Heart left ventricle (tissue), 16 donors: ENCODE measurements at regions not wholly inside any gene's neighbourhood (a gene's known extent, or its start where the extent isn't known, plus 50 kb on each side); places are given as distances from the start of the nearest gene placed in this dataset.
A peak's percentile ranks its signal among the peaks of the same experiment; 100 is the strongest.
"Not testable (repeated sequence)": the region's sequence is repeated elsewhere in the genome, so short reads cannot be mapped to it uniquely, and the experiment has no call there.

Experiments used
- ATAC-seq, 4 donors: fragments of 200-7000 bp; cut with Tn5 transposase; one replicate each; pipeline ENCODE4 v1.9.1; 2020 to 2022; ENCODE audit warnings: moderate library complexity in 4 of 4, mild to moderate bottlenecking in 3 of 4, moderate number of reproducible peaks in 1 of 4
- DNase-seq, 5 donors: peaks; one replicate each; pipeline ENCODE4 v3.0.0-alpha.2; 2020
- H3K27ac ChIP-seq, 12 donors: fragments of 200-600 bp; sonication (generic) in 4 of 12; one replicate each; pipeline versions ENCODE4 v1.5.0 to v1.8.0; 2016 to 2022; ENCODE audit warnings: mild to moderate bottlenecking in 2 of 12
- H3K27me3 ChIP-seq, 9 donors: fragments of 200-600 bp; sonication (generic) in 2 of 9; one replicate each; pipeline versions ENCODE4 v1.5.1 to v1.8.0; 2016 to 2022; ENCODE audit warnings: mild to moderate bottlenecking in 3 of 9
- H3K36me3 ChIP-seq, 9 donors: fragments of 200-600 bp; sonication (generic) in 2 of 9; one replicate each; pipeline versions ENCODE4 v1.5.0 to v1.8.0; 2018 to 2022; ENCODE audit warnings: mild to moderate bottlenecking in 2 of 9
- H3K4me1 ChIP-seq, 12 donors: fragments of 200-600 bp; sonication (generic) in 4 of 12; one replicate each; pipeline versions ENCODE4 v1.5.0 to v1.8.0; 2016 to 2022; ENCODE audit warnings: mild to moderate bottlenecking in 3 of 12
- H3K4me3 ChIP-seq, 12 donors: fragments of 200-600 bp; sonication (generic) in 4 of 12; one replicate each; pipeline versions ENCODE4 v1.5.0 to v1.8.0; 2017 to 2022; ENCODE audit warnings: mild to moderate bottlenecking in 9 of 12, moderate library complexity in 4 of 12
- H3K9me3 ChIP-seq, 12 donors: fragments of 200-600 bp; sonication (generic) in 4 of 12; one replicate each; pipeline versions ENCODE4 v1.5.0 to v1.8.0; 2016 to 2022; ENCODE audit warnings: mild to moderate bottlenecking in 1 of 12
- POLR2A ChIP-seq, 2 donors: fragments of 450-650 bp; IDR thresholded peaks; one replicate each; pipeline ENCODE4 v1.6.1; 2017; ENCODE audit warnings: antibody characterized with exemption in 2 of 2, mild to moderate bottlenecking in 2 of 2, moderate library complexity in 2 of 2
- WGBS, 4 donors: extraction: QIAGEN DNeasy Blood & Tissue Kit in 2 of 4; methylation state at CpG; one replicate each; pipeline versions ENCODE4 v1.1.5 to v1.1.7; 2013 to 2018; 5-methylcytosine and 5-hydroxymethylcytosine counted together
- intact Hi-C, 10 donors: fragments of 100-400 bp; cut with DNase I; formaldehyde crosslinking; loops; one replicate each; pipeline versions ENCODE4 v1.11.1 to v1.14.2; 2022
- TF ChIP-seq, protein P1 (sequence below), 12 donors: fragments of 200-600 bp; sonication (generic) in 4 of 12; IDR thresholded peaks; one replicate each; pipeline versions ENCODE4 v1.5.0 to v1.8.0; 2018 to 2022; ENCODE audit warnings: antibody characterized with exemption in 12 of 12, mild to moderate bottlenecking in 5 of 12
- donor health status: ischemic (EF 13 %, LVEDD 7.1; RV severe dilation, severe dysfunction).
- donor health status: healthy with polysubstance abuse.
- donor health status: DM: no; HTN: yes; CAD: no.
- donor health status: DM: no; HTN: no; CAD: no.
- donor health status: ischemic (EF 25% LVEDD 6.9; RV normal size, moderate dysfunction).
- donor health status: ischemic (EF 25% LVEDD 5.7; RV mildly dilated, moderate dysfunction).
- donor health status: healthy.
- donor health status: DM: yes; HTN: yes; CAD: no.
- donor health status: ischemic (EF 35%, LVEDD 5.7; RV mildly dilated, moderate dysfunction).
- donor health status: nonischemic (EF 11% LVEDD 7.7; RV severe dilation, severe dysfunction).
- donor health status: DM: yes; HTN: yes; CAD: no.
- donor health status: PGD.
- donor health status: ischemic (EF 29% LVEDD 5.4; RV normal size, mild dysfunction).
- donor health status: nonischemic (EF 23%, LVEDD 6.1; RV moderate dilation, normal function).

DNA sequence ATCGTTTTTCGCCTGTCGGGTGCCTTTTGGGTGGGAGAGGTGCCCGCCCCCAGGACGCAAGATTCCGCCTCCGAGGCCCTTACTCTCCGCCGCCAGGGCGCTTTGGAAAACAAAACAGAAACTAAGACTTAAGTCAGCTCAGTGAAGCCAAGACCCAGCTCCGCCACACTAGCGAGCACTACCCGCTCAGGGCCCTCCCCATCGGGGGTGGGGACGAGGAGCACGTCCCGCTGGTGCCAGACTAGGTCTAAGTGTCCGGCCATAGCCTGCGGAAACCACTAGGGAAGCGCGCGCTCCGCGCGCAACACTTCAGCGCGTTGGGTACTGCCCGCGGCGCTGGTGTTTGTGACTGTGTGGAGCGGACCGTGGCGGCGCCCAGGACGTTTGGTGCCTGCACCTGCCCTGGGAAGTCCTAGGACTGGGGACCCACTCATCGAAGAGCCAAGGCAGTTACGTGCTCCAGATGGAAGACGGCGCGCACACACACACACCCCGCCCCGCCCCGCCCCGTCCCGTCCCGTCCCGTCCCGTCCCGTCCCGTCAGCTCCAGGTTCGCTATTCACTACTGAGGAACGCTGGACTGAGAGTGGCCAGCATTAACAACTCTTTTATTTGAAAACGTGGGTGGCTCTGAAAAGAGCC, 57.6 kb upstream of the BOLA1 start:
- H3K9me3 ChIP-seq, DNase-seq, H3K36me3 ChIP-seq, H3K27me3 ChIP-seq, H3K4me3 ChIP-seq, H3K27ac ChIP-seq, intact Hi-C loops: not testable (repeated sequence)
- H3K4me1 ChIP-seq: peaks cover 0 to 31% (median 22%) of the 10 kb centered on the region in 12 donors
- ATAC-seq: peak; percentile 72 to 79 (median 75)
- no CpG with 5 or more reads among the region's 53 CpGs for WGBS, 4 donors

DNA sequence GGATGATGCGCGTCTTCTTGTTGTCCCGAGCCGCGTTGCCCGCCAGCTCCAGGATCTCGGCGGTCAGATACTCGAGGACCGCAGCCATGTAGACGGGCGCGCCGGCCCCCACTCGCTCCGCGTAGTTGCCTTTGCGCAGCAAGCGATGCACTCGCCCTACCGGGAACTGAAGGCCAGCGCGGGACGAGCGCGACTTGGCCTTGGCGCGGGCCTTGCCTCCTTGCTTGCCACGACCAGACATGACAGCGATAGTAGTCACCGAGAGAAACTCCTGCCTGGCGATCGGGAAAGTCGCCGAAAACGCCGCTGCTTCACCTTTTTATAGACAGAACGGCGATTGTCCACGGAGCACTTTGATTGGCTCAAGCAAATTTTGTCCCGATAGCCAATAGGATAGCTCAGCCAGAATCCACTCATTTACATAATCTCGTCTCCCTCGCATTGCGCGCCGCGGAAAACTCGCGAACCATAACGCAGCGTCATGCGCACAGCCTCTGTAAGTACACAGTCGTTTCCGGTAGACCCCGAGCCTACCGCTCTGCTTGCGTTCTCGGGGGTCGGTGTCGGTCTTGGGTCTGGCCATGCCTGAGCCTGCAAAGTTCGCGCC, 56.8 kb upstream of the BOLA1 start:
- intact Hi-C loops: not testable (repeated sequence)

DNA sequence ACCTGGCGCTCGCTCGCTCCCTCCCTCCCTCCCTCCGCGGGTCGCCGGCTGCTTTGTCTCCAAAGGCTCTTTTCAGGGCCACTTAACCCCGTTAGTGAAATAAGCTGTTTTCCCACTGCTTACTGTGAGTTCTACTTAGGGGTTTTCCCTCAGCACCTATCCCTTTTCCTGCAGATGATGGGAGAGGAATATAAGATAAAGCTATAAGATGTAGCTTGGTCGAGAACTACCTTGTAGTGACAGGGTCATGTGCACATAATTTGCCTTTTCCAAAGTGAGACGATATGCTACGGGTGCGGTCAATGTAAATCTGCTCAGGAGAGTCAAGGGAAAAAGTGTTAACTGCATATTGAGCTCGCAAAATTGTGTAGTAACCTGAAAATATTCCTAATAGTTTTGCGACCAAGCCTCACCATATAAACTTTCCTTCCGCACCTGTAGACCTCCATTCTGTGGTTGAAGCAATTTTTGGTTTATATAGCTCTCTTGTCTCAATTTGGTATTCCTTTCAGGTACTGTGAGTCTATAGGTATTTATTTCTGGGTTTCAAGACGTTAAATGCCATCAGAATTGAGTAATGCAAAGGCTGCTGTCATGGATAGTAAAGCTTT, 55.8 kb upstream of the BOLA1 start:
- Histone ChIP-seq H3K36me3 (peaks cover 0 to 7% (median 0%) of the 10 kb centered on the region in 9 donors), H3K4me1 (peaks cover 0 to 50% (median 25%) of the 10 kb centered on the region in 12 donors), H3K27me3 (no peaks in the 10 kb centered on the region), H3K4me3 (peak overlapping the region; percentile 32 to 68 (median 56)), H3K9me3 (no peaks in the 10 kb centered on the region), H3K27ac (peak overlapping the region in 11 of 12 donors; percentile 31 to 83 (median 67))
- DNase-seq (no peak), ATAC-seq (no peak)
- 3 to 8% (median 7%) methylated on average over 11 to 16 of the region's 16 CpGs for WGBS, 4 donors
- intact Hi-C loops: no loop called here
- TF ChIP-seq, protein P1, sequence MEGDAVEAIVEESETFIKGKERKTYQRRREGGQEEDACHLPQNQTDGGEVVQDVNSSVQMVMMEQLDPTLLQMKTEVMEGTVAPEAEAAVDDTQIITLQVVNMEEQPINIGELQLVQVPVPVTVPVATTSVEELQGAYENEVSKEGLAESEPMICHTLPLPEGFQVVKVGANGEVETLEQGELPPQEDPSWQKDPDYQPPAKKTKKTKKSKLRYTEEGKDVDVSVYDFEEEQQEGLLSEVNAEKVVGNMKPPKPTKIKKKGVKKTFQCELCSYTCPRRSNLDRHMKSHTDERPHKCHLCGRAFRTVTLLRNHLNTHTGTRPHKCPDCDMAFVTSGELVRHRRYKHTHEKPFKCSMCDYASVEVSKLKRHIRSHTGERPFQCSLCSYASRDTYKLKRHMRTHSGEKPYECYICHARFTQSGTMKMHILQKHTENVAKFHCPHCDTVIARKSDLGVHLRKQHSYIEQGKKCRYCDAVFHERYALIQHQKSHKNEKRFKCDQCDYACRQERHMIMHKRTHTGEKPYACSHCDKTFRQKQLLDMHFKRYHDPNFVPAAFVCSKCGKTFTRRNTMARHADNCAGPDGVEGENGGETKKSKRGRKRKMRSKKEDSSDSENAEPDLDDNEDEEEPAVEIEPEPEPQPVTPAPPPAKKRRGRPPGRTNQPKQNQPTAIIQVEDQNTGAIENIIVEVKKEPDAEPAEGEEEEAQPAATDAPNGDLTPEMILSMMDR (IDR thresholded peaks at IDR 0.05): no peak
- no peak for TF ChIP-seq POLR2A (IDR thresholded peaks at IDR 0.05)

More for the DNA sequence above, 56.8 kb upstream of the BOLA1 start:
- DNase-seq, H3K27ac ChIP-seq, H3K4me3 ChIP-seq, H3K36me3 ChIP-seq, H3K9me3 ChIP-seq, H3K27me3 ChIP-seq: not testable (repeated sequence)
- ATAC-seq: peak; percentile 86 to 90 (median 89)
- peaks cover 0 to 40% (median 22%) of the 10 kb centered on the region in 12 donors for H3K4me1 ChIP-seq
- no CpG with 5 or more reads among the region's 62 CpGs for WGBS, 4 donors

DNA sequence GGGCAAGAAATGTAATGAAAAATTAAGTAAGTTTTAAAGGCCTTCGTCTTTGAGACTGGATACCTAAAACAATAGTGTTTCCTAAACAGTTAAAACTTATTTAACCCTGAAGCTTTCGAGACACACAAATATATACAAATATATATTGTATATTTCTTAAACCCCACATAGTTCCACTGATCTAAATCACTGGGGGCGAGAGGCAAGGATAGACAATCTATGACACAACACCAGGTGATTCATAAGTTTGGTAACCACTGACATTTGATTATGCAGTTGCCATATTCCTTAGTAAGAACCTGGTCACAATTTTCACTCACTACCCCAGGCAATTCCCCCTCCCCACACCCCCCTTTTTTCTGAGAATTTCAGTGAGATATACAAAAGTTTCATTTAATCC, 55.3 kb upstream of the BOLA1 start:
- WGBS, 4 donors: 56 to 69% (median 59%) methylated on average over 3 of the region's 3 CpGs
- Histone ChIP-seq H3K27ac (peak overlapping the region in 5 of 12 donors; percentile 57 to 83 (median 76)), H3K36me3 (peaks cover 0 to 7% (median 0%) of the 10 kb centered on the region in 9 donors), H3K9me3 (no peaks in the 10 kb centered on the region), H3K4me1 (peaks cover 5 to 55% (median 30%) of the 10 kb centered on the region in 12 donors), H3K27me3 (no peaks in the 10 kb centered on the region), H3K4me3 (peak overlapping the region in 9 of 12 donors; percentile 52 to 68 (median 59))
- ATAC-seq (no peak), DNase-seq (no peak)
- TF ChIP-seq POLR2A (IDR thresholded peaks at IDR 0.05): no peak
- TF ChIP-seq, protein P1 (IDR thresholded peaks at IDR 0.05): no peak
- intact Hi-C loops: no loop called here

DNA sequence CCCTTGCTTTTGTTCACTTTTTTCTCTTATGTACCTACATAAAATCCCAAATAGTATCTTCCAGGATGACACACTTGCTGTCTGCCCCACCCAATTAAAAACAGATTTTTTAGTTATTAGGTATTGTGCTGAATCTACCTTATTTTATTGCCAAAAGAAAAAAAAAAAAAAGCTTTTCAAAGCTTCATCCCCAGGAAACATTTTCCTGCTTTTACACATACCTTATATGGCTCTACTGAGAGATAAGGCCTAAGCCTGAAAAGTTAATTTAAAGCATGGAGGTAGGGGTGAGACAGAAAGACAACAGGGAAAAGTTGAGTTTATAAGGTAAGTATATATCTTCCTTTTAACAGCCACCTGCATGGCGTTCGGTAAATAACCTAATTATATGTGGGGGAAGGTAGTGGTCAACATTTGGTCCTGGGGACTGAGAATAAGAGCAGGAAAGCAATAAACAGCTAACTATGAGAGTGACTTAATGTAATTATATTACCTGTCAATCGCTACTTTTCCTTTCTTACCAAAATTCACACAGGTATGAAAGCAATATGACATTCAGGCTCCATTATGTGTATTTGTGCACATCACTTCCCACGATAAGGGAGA, 54.6 kb upstream of the BOLA1 start:
- no peak for TF ChIP-seq POLR2A (IDR thresholded peaks at IDR 0.05)
- TF ChIP-seq, protein P1 (IDR thresholded peaks at IDR 0.05): no peak
- no peak for ATAC-seq
- Histone ChIP-seq H3K27me3 (no peaks in the 10 kb centered on the region), H3K9me3 (no peaks in the 10 kb centered on the region), H3K27ac (peak overlapping the region in 1 of 12 donors; percentile 39), H3K4me1 (peaks cover 5 to 62% (median 36%) of the 10 kb centered on the region in 12 donors), H3K36me3 (peaks cover 0 to 7% (median 0%) of the 10 kb centered on the region in 9 donors), H3K4me3 (peak overlapping the region in 3 of 12 donors; percentile 59 to 66 (median 62))
- 73 to 77% (median 75%) methylated on average over 4 of the region's 4 CpGs for WGBS, 4 donors
- no peak for DNase-seq
- intact Hi-C loops: no loop called here
